H9 (cell line): ENCODE measurements at regions not wholly inside any gene's neighbourhood (a gene's known extent, or its start where the extent isn't known, plus 50 kb on each side); places are given as distances from the start of the nearest gene placed in this dataset.

Experiments used
- DNase-seq: peaks from one replicate; pipeline ENCODE4 v3.0.0-alpha.2; 2017
- H2AFZ ChIP-seq: one replicate; pipeline ENCODE4 v1.6.1; 2013; ENCODE audit warnings: mild to moderate bottlenecking, low read length, control low read depth, moderate library complexity
- H2AK5ac ChIP-seq: 2 replicates; pipeline ENCODE4 v1.6.1; 2013; ENCODE audit warnings: low read length, control low read depth, mixed read lengths; ENCODE audit not compliant: insufficient read length
- H2BK120ac ChIP-seq: one replicate; pipeline ENCODE4 v1.6.1; 2013; ENCODE audit warnings: low read depth, mild to moderate bottlenecking, low read length, control low read depth, inconsistent platforms; ENCODE audit not compliant: poor library complexity, severe bottlenecking
- H2BK12ac ChIP-seq: 2 replicates; pipeline ENCODE4 v1.6.1; 2013; ENCODE audit warnings: low read length, control low read depth, mixed read lengths, low read depth; ENCODE audit not compliant: insufficient read length
- H2BK15ac ChIP-seq: 2 replicates; pipeline ENCODE4 v1.6.1; 2013; ENCODE audit warnings: low read depth, low read length, control low read depth
- H2BK20ac ChIP-seq: one replicate; pipeline ENCODE4 v1.6.1; 2013; ENCODE audit warnings: low read depth, mild to moderate bottlenecking, low read length, control low read depth, inconsistent platforms; ENCODE audit not compliant: poor library complexity, severe bottlenecking
- H2BK5ac ChIP-seq: 2 replicates; pipeline ENCODE4 v1.6.1; 2013; ENCODE audit warnings: low read length, control low read depth, mixed read lengths; ENCODE audit not compliant: insufficient read length
- H3K14ac ChIP-seq: 2 replicates; pipeline ENCODE4 v1.6.1; 2013; ENCODE audit warnings: low read length, control low read depth; ENCODE audit not compliant: insufficient read depth
- H3K18ac ChIP-seq: 2 replicates; pipeline ENCODE4 v1.6.1; 2013; ENCODE audit warnings: low read depth, mild to moderate bottlenecking, mixed read lengths, low read length, control low read depth; ENCODE audit not compliant: insufficient read length
- H3K23ac ChIP-seq: 2 replicates; pipeline ENCODE4 v1.6.1; 2013; ENCODE audit warnings: low read length, control low read depth, mixed read lengths, low read depth; ENCODE audit not compliant: insufficient read length
- H3K23me2 ChIP-seq: 2 replicates; pipeline ENCODE4 v1.6.1; 2013; ENCODE audit warnings: low read depth, mild to moderate bottlenecking, mixed read lengths, low read length, control low read depth; ENCODE audit not compliant: insufficient read length, poor library complexity, severe bottlenecking
- H3K27ac ChIP-seq: 2 replicates; pipeline ENCODE4 v1.5.1; 2013; ENCODE audit warnings: low read length, control low read depth, mixed read lengths, low read depth; ENCODE audit not compliant: insufficient read length
- H3K27me3 ChIP-seq: 2 replicates; pipeline ENCODE4 v1.6.1; 2013; ENCODE audit warnings: low read length, control low read depth, inconsistent platforms; ENCODE audit not compliant: insufficient read depth
- H3K4ac ChIP-seq: 2 replicates; pipeline ENCODE4 v1.6.1; 2013; ENCODE audit warnings: low read depth, mild to moderate bottlenecking, control low read depth, inconsistent platforms, low read length, moderate library complexity
- H3K4me1 ChIP-seq: 2 replicates; pipeline ENCODE4 v1.6.1; 2013; ENCODE audit warnings: low read length, control low read depth, inconsistent platforms; ENCODE audit not compliant: insufficient read depth
- H3K4me2 ChIP-seq: 2 replicates; pipeline ENCODE4 v1.6.1; 2013; ENCODE audit warnings: low read length, control low read depth, mixed read lengths; ENCODE audit not compliant: insufficient read length, insufficient read depth
- H3K56ac ChIP-seq: 2 replicates; pipeline ENCODE4 v1.6.1; 2013; ENCODE audit warnings: low read depth, mild to moderate bottlenecking, mixed read lengths, low read length, control low read depth; ENCODE audit not compliant: insufficient read length
- H3K79me1 ChIP-seq: 2 replicates; pipeline ENCODE4 v1.6.1; 2013; ENCODE audit warnings: low read depth, mild to moderate bottlenecking, moderate library complexity, low read length, control low read depth, inconsistent platforms; ENCODE audit not compliant: insufficient read depth, poor library complexity, severe bottlenecking
- H3K79me2 ChIP-seq: 2 replicates; pipeline ENCODE4 v1.6.1; 2013; ENCODE audit warnings: low read length, control low read depth, inconsistent platforms; ENCODE audit not compliant: insufficient read depth
- H3K9ac ChIP-seq: 2 replicates; pipeline ENCODE4 v1.6.1; 2013; ENCODE audit warnings: low read length, control low read depth, mixed read lengths; ENCODE audit not compliant: insufficient read length; ENCODE audit errors: extremely low read depth
- H3K9me3 ChIP-seq: one replicate; pipeline ENCODE4 v1.6.1; 2013; ENCODE audit warnings: low read depth, low read length, inconsistent platforms; ENCODE audit not compliant: control insufficient read depth
- H3T11ph ChIP-seq: one replicate; pipeline ENCODE4 v1.6.1; 2013; ENCODE audit warnings: mild to moderate bottlenecking, low read length, control low read depth, inconsistent platforms
- H4K20me1 ChIP-seq: one replicate; pipeline ENCODE4 v1.6.1; 2013; ENCODE audit not compliant: control insufficient read depth, insufficient read length, insufficient read depth
- H4K5ac ChIP-seq: 2 replicates; pipeline ENCODE4 v1.6.1; 2013; ENCODE audit warnings: low read depth, mild to moderate bottlenecking, mixed read lengths, low read length, control low read depth; ENCODE audit not compliant: insufficient read length
- H4K8ac ChIP-seq: replicated peaks from 2 replicates; pipeline ENCODE4 v1.6.1; 2013; ENCODE audit warnings: low read length, control low read depth, mixed read lengths, low read depth; ENCODE audit not compliant: insufficient read length
- H4K91ac ChIP-seq: 2 replicates; pipeline ENCODE4 v1.6.1; 2013; ENCODE audit warnings: low read depth, mild to moderate bottlenecking, moderate library complexity, mixed read lengths, low read length, control low read depth; ENCODE audit not compliant: insufficient read length
- H3K27ac Mint-ChIP-seq, 3 experiments: 2 replicates in 2 of 3; 3 replicates in 1 of 3; pipeline ENCODE4 v1.8.0; 2020 to 2021; ENCODE audit warnings: mixed read lengths in 3 of 3, mild to moderate bottlenecking in 1 of 3, moderate library complexity in 1 of 3
- H3K27me3 Mint-ChIP-seq: 2 replicates; pipeline ENCODE4 v1.8.0; 2021; ENCODE audit warnings: low read depth, mild to moderate bottlenecking, moderate library complexity, mixed read lengths
- H3K36me3 Mint-ChIP-seq, 3 experiments: 2 replicates in 2 of 3; 3 replicates in 1 of 3; pipeline ENCODE4 v1.8.0; 2020 to 2021; ENCODE audit warnings: low read depth in 3 of 3, mixed read lengths in 3 of 3; ENCODE audit not compliant: insufficient read depth in 1 of 3
- H3K4me1 Mint-ChIP-seq, 2 experiments: 2 replicates each; pipeline ENCODE4 v1.8.0; 2020; ENCODE audit warnings: mixed read lengths in 2 of 2
- H3K4me3 Mint-ChIP-seq, 2 experiments: 2 replicates in 1 of 2; 3 replicates in 1 of 2; pipeline ENCODE4 v1.8.0; 2020 to 2021; ENCODE audit warnings: mild to moderate bottlenecking in 2 of 2, mixed read lengths in 2 of 2, moderate library complexity in 1 of 2
- H3K9me3 Mint-ChIP-seq, 2 experiments: 2 replicates in 1 of 2; 3 replicates in 1 of 2; pipeline ENCODE4 v1.8.0; 2020; ENCODE audit warnings: mild to moderate bottlenecking in 2 of 2, mixed read lengths in 2 of 2, moderate library complexity in 1 of 2
- CTCF ChIP-seq: fragments of 200-600 bp; sonication (generic); conservative IDR thresholded peaks from 3 replicates; pipeline ENCODE4 v1.8.0; 2021; ENCODE audit warnings: antibody characterized with exemption, mild to moderate bottlenecking
- WGBS: extraction: QIAGEN DNeasy Blood & Tissue Kit; methylation state at CpG from one replicate; pipeline ENCODE4 v1.1.7; 2013; ENCODE audit warnings: missing lambda C conversion rate, low lambda C conversion rate, mixed read lengths; ENCODE audit not compliant: insufficient read length; ENCODE audit errors: extremely low coverage; 5-methylcytosine and 5-hydroxymethylcytosine counted together

GRCh38 chr5:3100921-3101551 lies 349.6 kb upstream of the IRX2 start:
- Histone ChIP-seq H2BK20ac (no peak overlapping the region), H3K4me1 (peaks cover 12% of the 10 kb centered on the region; the same call in 1 of the 2 replicates), H2AK5ac (no peak overlapping the region), H3K27me3 (no peaks in the 10 kb centered on the region), H3T11ph (no peak overlapping the region), H3K27ac (peak overlapping the region; percentile 10), H3K79me2 (no peaks in the 10 kb centered on the region), H3K18ac (peak overlapping the region; percentile 64), H4K8ac (no peak overlapping the region), H2BK15ac (no peak overlapping the region), H3K56ac (no peak overlapping the region), H3K9ac (no peak overlapping the region), H2BK5ac (no peak overlapping the region), H3K14ac (peak overlapping the region; percentile 10; the same call in 1 of the 2 replicates), H3K4ac (no peak overlapping the region), H3K23ac (no peak overlapping the region), H4K20me1 (no peaks in the 10 kb centered on the region), H4K91ac (no peak overlapping the region), H2BK12ac (no peak overlapping the region), H2AFZ (no peak overlapping the region), H4K5ac (no peak overlapping the region), H2BK120ac (no peak overlapping the region), H3K23me2 (no peaks in the 10 kb centered on the region), H3K4me2 (no peak overlapping the region), H3K9me3 (no peaks in the 10 kb centered on the region), H3K79me1 (no peaks in the 10 kb centered on the region)
- Mint-ChIP-seq H3K9me3 (no peaks in the 10 kb centered on the region; a peak in 3 of 5 replicates), H3K36me3 (peaks cover 0 to 8% (median 0%) of the 10 kb centered on the region in 3 experiments; a peak in 1 of 7 replicates), H3K27ac (peak overlapping the region; percentile 88 to 98 (median 97)), H3K4me1 (peaks cover 68 to 71% of the 10 kb centered on the region in 2 experiments), H3K27me3 (peaks cover 1% of the 10 kb centered on the region; the same call in 1 of the 2 replicates), H3K4me3 (peak overlapping the region in 1 of 2 experiments; percentile 50; a peak in 2 of 5 replicates)
- no CpG with 5 or more reads among the region's 14 CpGs for WGBS
- DNase-seq: peak; percentile 81
- no peak for TF ChIP-seq CTCF
